COR-L47 (cell line): ENCODE measurements at regions not wholly inside any gene's neighbourhood (a gene's known extent, or its start where the extent isn't known, plus 50 kb on each side); places are given as distances from the start of the nearest gene placed in this dataset.
"Not testable (repeated sequence)": the region's sequence is repeated elsewhere in the genome, so short reads cannot be mapped to it uniquely, and the experiment has no call there.

Experiments used
- DNase-seq: peaks from one replicate; lab custom pipeline; 2025; lab: John Stamatoyannopoulos, UW

DNA sequence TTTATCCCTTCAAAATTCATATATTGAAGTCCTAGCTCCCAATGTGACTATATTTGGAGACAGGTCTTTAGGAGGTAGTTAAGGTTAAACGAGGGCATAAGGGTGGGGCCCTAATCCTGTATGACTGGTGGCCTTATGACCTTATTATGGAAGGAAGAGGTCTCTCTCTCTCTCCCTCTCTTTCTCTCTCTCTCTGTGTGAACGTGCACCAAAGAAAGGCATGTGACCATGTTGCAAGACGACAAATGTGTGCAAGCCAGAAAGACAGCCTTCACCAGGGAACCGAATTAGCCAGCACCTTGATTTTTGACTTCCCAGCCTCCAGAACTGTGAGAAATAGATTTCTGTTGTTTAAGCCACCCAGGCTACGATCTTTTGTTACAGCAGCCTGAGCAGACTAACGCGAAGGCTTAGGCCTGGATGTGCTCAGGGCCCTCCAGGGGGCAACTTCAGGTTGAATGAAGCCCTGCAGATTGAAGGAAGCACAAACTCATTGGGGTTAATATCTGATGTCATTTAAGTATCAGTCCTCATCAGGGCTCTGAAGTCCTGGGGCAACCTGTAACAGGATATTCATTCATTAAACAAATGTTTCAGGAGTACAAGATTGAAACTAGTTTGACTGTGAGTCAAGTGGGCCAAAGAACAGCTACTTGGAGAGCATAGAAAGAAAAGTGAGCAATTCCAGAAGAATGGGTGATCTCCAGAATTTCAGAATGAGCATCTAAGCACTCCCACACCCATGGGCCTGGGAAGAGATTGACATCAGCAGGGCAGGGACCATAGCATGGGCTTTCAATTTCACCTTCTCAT, 157.4 kb upstream of the TNFAIP3 start:
- DNase-seq = no peak

DNA sequence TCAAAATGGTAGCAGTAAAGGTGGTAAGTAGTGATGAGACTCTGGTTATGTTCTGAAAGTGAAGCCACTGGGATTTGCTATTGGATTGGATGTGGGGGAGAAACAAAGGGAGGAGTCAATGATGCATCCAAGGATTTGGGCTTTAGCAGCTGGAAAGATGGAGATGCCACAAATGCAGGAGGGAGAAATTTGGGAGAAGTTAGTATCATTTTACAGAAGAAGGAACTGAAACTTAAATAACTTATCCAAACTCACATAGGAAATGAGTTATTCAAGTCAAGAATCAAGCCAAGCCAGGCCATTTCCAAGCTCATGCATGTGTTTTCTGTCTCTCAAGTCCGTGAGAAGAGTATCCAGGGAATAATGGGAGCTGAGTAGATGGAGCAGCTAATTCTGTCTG, 155.1 kb upstream of the TNFAIP3 start:
- DNase-seq = no peak

DNA sequence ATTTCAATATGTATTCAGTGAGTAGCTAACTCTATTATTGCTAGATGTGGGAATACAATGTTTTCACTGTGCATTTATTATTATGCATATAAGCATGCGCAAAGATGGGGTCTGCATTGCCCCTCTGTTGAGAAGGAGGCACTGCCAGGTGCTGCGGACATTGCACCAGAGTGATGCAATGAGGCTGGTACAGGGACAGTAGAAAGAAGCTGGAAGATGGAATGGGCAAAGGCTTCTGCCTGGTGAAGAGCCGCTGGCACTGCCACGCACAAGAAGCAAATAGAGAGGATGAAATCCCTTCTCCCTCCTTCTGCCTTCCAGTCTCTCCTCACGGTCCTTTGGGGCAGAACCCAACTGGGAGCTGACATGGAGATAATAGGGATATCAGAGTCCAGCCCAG, 154.5 kb upstream of the TNFAIP3 start:
- DNase-seq = no peak

DNA sequence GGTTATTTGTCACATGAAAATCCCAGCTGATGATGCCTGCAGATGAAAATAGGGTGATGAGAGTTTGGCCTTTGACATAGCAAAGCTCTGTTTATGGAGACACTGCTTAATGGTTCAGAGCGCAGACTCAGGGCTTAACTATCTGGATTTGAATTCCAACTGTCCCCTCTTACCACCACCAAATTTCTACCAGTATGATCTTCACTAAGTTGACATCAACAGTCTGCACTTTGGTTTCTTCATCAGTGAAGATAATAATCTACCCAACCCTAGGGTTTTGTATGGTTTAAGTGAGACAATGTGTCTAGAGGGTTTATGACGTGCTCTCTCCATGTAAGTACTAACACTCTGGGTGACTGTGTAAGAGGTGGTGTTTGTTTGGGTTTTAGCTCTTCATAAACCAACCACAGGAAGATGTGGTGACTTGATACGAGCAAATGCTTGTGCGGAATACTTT, 151.4 kb upstream of the TNFAIP3 start:
- DNase-seq = no peak

DNA sequence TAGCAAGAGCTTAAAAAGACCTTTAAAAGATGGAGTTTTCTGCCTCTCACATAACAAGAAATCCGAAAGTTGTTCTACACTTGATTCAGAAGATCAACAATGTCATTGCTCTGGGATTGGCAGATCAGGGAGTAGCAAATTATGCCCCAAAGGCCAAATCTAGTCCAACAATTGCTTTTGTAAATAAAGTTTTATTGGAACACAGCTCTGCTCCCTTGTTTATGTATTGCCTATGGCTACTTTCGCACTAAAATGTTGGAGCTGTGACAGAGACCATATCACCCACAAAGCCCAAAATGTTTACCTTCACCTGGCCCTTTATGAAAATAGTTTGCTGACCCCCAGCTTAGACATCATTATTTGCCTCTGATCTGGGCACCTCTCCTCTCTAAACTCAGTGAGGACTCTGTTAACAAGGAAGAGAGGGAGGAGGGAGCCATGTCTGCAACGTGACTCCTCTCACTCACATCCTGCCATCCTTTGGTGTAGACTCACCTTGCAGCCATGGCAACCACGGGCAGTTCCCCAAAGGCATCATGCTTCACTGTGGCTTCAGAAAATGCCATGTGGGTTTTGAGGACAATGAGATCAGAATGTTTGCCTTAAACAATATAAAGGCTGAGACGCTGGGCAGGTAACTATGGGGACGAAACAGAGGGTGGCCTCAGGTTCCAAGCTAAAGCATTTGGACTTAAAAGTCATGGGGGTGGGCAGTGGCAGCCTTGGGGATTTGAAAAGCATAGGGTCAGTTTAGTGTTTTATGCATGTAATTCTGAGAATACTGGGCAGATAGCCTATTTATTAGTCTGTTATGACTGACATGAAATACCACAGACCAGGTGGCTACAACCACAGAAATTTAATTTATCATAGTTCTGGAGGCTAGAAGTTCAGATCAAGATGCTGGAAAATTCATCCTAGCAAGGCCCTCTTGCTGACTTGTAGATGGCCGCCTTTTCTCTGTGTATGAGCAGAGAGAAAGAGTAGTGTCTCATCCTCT, 149.7 kb upstream of the TNFAIP3 start:
- DNase-seq = peak; percentile 73

DNA sequence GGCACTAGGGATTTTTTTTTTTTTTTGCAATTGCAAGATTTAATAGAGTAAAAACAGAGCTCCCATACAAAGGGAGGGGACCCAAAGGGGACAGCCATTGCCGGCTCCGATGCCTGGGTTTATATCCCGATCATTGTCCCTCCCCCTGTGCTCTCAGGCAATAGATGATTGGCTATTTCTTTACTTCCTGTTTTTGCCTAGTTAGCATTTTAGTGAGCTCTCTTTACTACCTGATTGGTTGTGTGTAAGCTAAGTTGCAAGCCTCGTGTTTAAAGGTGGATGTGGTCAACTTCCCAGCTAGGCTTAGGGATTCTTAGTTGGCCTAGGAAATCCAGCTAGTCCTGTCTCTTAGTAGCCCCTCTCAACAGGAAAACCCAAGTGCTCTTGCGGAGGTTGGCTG, 148.2 kb upstream of the TNFAIP3 start:
- DNase-seq = not testable (repeated sequence)

DNA sequence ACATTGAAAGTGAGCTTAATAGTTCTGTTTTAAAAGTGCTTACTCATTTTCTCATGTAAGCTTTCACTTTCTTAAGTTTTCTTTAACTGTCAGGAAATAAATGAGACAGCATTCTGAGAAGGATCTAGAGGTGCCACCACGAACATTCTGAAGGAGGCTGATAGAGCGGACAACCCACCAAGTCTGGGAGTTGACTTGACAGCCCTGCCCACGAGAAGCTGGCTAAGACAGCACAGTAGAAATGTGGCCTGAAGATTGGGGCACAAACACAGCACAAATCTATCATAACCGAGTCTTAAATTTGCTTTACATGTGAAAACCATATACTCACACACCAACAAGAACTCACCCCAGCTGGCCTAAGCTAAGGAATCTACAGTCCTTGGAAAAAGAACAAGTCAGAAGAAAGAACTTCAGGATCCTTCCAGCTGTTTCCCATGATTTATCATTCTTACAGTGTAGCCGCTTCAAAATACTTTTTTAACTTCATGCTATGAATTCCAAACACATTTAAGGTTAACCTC, 144.2 kb upstream of the TNFAIP3 start:
- no peak for DNase-seq

DNA sequence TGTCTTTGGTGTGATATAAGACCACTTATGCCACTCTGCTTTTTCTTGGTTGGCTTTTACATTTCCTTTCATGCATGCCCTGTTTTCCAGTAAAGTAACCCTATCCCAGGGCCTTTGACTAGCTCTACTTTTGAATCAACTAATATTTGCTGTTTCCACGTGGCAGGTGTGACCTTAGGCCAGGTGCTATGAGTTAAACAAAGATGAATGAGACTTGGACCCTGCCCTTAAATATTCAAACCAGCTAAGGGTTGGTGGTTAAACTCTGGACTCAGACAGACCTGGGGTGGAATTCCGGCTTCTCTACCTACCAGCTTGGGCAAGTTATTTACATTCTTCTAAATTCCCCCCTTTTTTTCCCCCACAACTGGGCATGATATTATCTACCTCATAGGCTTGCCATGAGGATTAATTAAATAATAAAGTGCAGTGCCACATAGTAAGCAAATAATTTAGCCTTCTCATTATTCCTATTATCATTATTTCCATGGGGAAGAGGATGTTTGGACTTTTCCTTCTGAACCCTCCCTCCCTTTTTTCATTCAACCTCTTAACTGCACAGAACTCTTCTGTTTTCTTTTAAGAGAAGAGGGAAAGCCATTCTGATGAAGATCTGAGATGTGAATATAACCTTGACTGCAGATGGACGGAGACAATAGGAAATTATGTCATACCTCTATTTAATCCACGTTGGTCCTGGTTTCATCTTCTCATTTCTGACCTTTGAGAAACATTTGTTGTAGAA, 143.6 kb upstream of the TNFAIP3 start:
- DNase-seq = no peak

DNA sequence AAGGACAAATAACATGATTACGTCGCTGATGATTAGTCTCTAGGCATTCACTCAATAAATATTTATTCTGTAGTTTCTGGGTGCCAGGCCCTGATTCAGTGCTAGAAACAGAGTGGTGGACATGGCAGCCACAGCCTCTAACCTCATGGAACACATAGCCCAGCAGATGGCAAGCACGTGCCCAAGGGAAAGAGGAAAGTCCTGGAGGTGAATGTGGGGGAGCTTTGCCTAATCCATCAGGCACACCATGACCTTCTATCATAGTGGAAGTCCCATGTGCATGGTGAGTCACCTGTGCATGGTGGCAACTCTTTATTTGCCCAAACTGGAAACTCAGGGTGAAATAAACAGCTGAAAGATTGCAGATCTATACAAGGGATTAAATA, 143.0 kb upstream of the TNFAIP3 start:
- DNase-seq = no peak

DNA sequence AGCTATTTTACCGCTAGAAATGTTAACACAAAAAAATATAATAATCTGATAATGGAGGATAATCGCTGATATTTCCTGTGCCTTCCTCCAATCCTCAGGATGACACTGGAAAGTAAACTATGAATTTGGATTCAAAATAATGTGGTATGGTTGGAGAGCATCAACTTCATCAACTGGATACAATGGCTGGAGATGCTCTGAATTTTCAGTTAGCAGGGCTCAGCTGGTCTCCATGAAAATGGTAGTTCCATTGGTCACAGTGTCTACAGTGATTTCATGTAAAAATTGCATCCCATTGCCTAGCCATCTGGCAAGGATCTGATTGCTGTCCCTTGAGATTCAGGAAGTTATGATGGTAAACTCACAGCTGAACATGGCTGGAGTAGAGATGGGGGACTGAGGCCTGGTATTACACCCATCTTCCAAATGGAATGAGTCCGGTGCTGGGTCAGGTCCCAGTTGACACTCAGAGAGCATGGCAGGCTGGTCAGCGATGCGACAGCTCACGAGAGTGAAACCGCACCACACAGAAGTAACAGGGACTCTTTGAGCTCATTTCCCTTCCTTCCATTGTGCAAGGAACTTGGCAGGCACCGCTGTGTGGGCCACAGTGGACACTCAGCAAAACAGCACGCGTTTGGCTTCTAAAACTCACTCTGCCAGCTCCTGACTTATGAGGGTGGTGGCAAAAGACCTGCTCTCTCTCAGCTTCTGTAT, 142.4 kb upstream of the TNFAIP3 start:
- DNase-seq = no peak

DNA sequence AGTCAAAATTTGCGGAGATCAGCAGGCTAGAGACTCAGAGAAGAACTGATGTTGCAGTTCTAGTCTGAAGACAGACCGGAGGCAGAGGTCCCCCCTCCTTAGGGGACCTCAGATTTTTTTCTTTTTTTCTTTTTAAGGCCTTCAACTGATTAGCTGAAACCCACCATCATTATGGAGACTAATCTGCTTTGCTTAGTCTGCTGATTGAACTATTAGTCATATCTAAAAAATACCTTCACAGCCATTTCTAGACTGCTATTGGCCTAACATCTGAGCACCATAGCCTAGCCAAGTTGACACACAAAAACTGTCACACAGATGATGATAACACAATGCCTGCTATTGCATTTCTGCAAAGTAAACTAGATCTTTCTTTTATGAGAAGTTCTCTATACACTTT, 141.1 kb upstream of the TNFAIP3 start:
- no peak for DNase-seq

DNA sequence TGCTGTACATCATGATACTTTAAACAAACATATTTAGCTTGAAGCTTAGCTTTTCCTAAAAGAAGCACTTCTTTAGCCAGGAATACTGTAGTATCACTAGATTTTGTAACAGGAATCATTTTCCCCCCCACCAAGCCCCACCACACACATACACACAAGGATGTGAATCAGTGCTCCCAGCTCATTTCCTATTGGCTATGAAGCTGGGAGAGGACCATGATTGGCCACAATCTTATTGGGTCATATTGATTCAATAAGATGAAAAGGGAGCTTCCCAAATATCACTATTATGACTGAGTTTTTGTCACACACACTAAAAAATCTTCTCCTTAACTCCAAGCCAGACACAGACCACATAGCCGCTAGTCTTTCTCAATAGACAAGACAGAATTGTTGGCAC, 140.5 kb upstream of the TNFAIP3 start:
- no peak for DNase-seq

DNA sequence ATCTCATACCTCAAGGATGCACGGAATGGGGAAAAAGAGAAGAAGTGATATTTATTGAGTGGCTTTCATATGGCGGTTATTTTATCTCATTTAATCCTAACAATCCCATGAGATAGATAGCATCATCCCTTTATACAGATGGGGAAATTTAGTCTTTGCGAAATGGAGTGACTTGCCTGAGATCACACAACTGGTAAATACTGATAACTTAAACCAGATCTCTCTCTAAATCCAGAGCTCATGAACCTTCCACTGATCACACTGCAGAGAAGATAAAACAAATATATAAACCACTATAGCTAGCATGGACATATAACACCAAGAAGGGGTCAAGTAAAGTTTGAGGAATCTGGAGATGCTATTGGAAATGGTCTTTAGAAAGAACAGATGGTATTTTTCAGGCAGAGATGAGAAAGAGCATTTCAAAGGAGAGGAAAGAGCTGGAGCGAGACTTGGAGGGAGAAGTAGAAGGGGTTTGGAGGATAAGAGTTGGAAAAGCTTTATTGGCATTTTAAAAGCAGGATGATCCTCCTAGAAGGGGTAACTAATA, 139.8 kb upstream of the TNFAIP3 start:
- no peak for DNase-seq

DNA sequence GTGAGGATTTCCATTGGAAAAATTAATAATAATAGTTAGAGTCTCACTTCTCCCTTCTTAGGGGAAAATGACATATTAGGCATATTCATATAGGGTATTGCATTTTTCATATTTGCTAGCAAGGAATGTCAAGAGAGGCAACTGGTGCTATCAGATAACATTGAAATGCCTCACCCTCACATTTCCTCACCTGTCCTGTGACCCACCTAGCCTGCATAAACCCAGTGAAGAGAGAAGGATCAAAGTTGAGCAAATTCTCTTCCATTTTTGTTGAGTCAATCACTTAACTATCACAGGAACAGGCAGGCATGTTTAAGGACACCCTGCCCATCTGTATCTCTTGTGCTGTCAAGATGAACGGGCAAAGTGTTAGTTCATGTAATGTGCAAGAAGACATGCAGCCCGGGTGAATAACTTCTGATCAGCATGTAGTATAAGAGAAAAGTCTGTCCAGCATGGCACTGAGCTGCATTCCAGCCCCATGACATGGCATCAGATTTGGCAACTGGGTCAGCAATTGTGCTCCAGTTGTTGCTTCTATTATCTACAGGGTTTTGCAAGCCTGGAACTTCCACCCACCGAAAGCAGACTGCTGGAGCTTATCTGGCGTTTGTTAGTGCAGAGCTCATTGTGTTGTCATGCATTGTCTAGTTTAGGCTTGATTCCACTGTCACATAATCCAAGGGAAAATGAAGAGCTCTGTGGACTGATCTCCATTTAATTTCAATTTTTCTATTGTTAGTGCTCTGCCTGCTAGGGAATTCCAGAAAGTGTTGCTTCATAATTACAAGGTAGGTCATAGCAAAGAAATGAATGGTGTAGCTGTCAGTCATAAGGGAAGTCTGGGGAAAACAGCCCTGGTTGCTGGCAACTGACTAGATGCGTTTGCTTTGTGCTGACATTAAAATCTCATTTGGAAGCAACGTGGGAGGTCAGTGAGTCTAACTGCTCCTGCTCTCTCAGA, 138.4 kb upstream of the TNFAIP3 start:
- no peak for DNase-seq

DNA sequence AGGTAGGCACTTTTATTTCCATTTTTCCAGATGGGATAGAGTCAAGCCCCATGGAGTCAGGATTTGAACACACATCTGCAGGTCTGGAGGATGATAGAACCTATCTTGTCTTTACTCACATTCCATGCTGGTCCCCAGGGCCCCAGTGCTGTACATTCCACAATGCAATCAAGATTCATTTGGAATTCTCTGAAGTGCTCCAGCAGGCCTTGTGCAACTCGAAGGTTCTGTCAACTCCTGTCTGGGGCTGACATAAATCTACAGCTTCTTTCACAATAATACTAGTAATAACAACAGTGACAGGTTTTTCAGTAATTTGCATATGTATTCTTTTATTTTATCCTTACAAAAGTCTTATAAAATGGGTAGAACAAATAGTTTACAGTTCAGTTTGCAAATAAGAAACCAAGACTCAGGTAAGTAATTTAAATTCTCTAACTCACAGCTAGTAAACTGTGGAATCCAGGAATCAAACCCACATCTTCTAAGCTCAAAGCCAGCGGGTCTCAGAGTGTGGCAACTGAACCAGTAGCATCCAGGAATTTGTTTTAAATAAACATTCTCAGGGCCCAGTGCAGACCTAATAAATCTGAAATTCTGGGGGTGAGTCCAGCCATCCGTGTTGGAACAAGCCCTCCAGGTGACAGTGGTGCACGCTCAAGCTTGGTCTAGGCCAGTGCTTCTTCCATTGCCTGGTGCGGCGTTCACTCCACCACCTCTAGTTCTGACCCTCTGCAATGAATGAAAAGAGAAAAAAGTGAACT, 137.0 kb upstream of the TNFAIP3 start:
- DNase-seq = no peak

DNA sequence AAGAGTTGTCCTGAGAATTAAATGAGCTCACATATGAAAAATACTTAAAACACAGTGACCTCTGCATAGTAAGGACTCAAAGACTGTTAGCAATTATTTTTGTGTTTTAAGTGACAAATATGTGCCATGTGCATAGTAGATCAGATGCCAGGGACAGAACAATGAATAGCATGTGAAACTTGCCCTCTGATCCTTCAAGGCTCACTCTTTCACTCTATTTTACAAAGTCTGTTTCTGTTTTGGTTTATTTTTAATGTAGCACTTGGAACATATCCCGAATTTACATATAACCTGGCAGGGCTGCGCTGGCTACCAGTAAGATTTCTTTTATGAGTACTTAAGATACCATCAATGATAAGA, 135.5 kb upstream of the TNFAIP3 start:
- DNase-seq = no peak

DNA sequence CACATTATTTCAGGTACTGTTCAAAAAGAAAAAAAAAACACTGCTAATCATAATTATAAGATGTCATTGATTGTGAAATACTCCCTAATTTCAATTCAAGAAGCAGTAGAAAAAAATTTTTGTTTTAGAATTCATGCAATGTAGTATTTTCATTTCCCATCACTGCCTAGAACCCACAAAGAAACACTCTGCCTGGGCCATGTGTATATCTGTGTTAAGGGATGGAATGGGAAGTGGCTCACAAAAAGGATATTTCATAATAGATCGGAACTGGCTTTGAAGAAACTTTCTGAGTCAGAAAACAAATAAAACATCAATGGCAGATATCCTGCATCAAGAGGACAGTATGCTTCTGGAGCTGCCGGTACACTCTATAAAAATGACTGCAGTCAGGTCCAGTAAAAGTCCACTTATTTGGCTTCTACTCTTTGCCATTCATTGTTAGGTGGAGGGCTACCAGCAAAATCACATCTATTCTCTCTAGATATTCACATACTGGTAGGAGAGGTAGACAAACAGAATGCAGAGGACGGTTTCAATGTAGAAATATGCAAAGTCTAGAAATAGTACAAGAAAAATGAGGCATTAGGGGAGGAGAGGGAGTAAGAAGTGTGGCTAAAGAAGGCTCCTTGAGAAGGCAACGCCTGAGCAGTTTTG, 135.0 kb upstream of the TNFAIP3 start:
- DNase-seq = no peak

DNA sequence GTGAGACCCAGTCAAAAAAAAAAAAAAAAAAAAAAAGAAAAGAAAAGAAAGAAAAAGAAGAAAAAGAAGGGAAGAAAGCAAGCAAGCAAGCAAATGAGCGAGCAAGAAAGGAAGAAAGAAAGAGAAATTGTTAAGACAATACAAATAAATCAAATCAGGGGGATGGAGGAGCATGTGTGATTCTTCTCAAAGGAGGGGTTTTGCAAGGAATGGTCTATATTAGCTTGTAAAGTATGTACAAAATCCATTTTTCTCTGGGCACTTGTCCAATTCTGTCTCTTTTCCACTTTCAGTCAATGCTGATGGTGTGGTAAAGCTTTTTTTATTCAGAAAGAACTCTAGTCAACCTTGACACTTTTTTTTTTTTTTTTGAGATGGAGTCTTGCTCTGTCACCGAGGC, 133.7 kb upstream of the TNFAIP3 start:
- no peak for DNase-seq
